ENCODE measurements at regions not wholly inside any gene's neighbourhood (a gene's known extent, or its start where the extent isn't known, plus 50 kb on each side); places are given as distances from the start of the nearest gene placed in this dataset.

GRCh38 chr1:199405634-199406196 is 621.8 kb upstream of the NR5A2 start:
- TF ChIP-seq POLR2A (IDR thresholded peaks at IDR 0.05; ENCODE audit: low read depth, low read length) (no peak), POLR2AphosphoS5 (IDR thresholded peaks at IDR 0.05; ENCODE audit: low read depth, low read length) (no peak), TAF1 (IDR thresholded peaks at IDR 0.05; ENCODE audit: low read depth, low read length) (no peak)
